Calu3 (cell line): ENCODE measurements at regions not wholly inside any gene's neighbourhood (a gene's known extent, or its start where the extent isn't known, plus 50 kb on each side); places are given as distances from the start of the nearest gene placed in this dataset.
A peak's percentile ranks its signal among the peaks of the same experiment; 100 is the strongest.
"Not testable (repeated sequence)": the region's sequence is repeated elsewhere in the genome, so short reads cannot be mapped to it uniquely, and the experiment has no call there.

Source experiments
- BruUV-seq: library from RNA; stranded (reverse); fragments of 400-500 nt; replicated peaks from 2 replicates; lab custom pipeline; 2021; lab: Mats Ljungman, UMichigan
- CTCF ChIA-PET: fragments of 300-600 bp; sonication (Branson Sonifier 250); formaldehyde crosslinking; loops from one replicate; lab custom pipeline; 2022; ENCODE audit warnings: antibody characterized with exemption; lab: Charles Lee
- DNase-seq: peaks from one replicate; pipeline ENCODE4 v3.0.0; 2022
- H3K27ac Mint-ChIP-seq: one replicate; pipeline ENCODE4 v1.8.0; 2022; ENCODE audit warnings: mixed read lengths; ENCODE audit not compliant: unreplicated experiment
- H3K27me3 Mint-ChIP-seq: one replicate; pipeline ENCODE4 v1.8.0; 2022; ENCODE audit warnings: mixed read lengths; ENCODE audit not compliant: unreplicated experiment
- H3K36me3 Mint-ChIP-seq: one replicate; pipeline ENCODE4 v1.8.0; 2022; ENCODE audit warnings: mild to moderate bottlenecking, moderate library complexity, mixed read lengths; ENCODE audit not compliant: insufficient read depth, unreplicated experiment
- H3K4me1 Mint-ChIP-seq: one replicate; pipeline ENCODE4 v1.8.0; 2022; ENCODE audit warnings: mild to moderate bottlenecking, low read depth, mixed read lengths; ENCODE audit not compliant: unreplicated experiment
- H3K4me3 Mint-ChIP-seq: one replicate; pipeline ENCODE4 v1.8.0; 2022; ENCODE audit warnings: mild to moderate bottlenecking, low read depth, moderate library complexity, mixed read lengths; ENCODE audit not compliant: unreplicated experiment
- H3K9me3 Mint-ChIP-seq: one replicate; pipeline ENCODE4 v1.8.0; 2022; ENCODE audit warnings: low read depth, mixed read lengths; ENCODE audit not compliant: unreplicated experiment
- intact Hi-C: fragments of 100-400 bp; cut with micrococcal nuclease; formaldehyde crosslinking; loops from one replicate; pipeline ENCODE4 v1.10.0; 2022; ENCODE audit not compliant: unreplicated experiment
- TF ChIP-seq, protein P1 (sequence below): fragments of 200-600 bp; IDR thresholded peaks from one replicate; pipeline ENCODE4 v1.8.0; 2022; ENCODE audit warnings: antibody characterized with exemption; ENCODE audit not compliant: unreplicated experiment

GRCh38 chr12:5170844-5171243 is 127.2 kb downstream of the KCNA5 start:
- CTCF ChIA-PET, result no interaction called here
- BruUV-seq, result no TSS peak
- H3K36me3 Mint-ChIP-seq, result no peaks in the 10 kb centered on the region
- no peak overlapping the region for H3K4me3 Mint-ChIP-seq
- intact Hi-C loops, result loop anchor here (10.0 kb wide), 1 partner anchor 474 kb away; no protein-coding TSS in a partner anchor
- H3K4me1 Mint-ChIP-seq, result no peaks in the 10 kb centered on the region
- H3K27ac Mint-ChIP-seq, result no peak overlapping the region
- no peak for DNase-seq
- peaks cover 32% of the 10 kb centered on the region for H3K27me3 Mint-ChIP-seq
- TF ChIP-seq, protein P1, sequence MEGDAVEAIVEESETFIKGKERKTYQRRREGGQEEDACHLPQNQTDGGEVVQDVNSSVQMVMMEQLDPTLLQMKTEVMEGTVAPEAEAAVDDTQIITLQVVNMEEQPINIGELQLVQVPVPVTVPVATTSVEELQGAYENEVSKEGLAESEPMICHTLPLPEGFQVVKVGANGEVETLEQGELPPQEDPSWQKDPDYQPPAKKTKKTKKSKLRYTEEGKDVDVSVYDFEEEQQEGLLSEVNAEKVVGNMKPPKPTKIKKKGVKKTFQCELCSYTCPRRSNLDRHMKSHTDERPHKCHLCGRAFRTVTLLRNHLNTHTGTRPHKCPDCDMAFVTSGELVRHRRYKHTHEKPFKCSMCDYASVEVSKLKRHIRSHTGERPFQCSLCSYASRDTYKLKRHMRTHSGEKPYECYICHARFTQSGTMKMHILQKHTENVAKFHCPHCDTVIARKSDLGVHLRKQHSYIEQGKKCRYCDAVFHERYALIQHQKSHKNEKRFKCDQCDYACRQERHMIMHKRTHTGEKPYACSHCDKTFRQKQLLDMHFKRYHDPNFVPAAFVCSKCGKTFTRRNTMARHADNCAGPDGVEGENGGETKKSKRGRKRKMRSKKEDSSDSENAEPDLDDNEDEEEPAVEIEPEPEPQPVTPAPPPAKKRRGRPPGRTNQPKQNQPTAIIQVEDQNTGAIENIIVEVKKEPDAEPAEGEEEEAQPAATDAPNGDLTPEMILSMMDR, result no peak
- H3K9me3 Mint-ChIP-seq, result peaks cover 3% of the 10 kb centered on the region

- peaks cover 4% of the 10 kb centered on the region for H3K9me3 Mint-ChIP-seq
- H3K4me3 Mint-ChIP-seq, result no peak overlapping the region
- peak; percentile 36 for DNase-seq
- H3K4me1 Mint-ChIP-seq, result no peaks in the 10 kb centered on the region
- no peaks in the 10 kb centered on the region for H3K36me3 Mint-ChIP-seq
- CTCF ChIA-PET, result no interaction called here
- TF ChIP-seq, protein P1, result peak; percentile 18
- intact Hi-C loops, result loop anchor here (2.0 to 10.0 kb wide), 2 partner anchors 271 to 473 kb away; no protein-coding TSS in a partner anchor
- peaks cover 32% of the 10 kb centered on the region for H3K27me3 Mint-ChIP-seq
- no TSS peak for BruUV-seq
- H3K27ac Mint-ChIP-seq, result no peak overlapping the region
These were observed 128.0 kb downstream of the KCNA5 start for GRCh38 chr12:5171701-5172100.

GRCh38 chr12:5172886-5173285 is 129.2 kb downstream of the KCNA5 start:
- Mint-ChIP-seq H3K4me1 (no peaks in the 10 kb centered on the region), H3K27ac (no peak overlapping the region), H3K9me3 (peaks cover 4% of the 10 kb centered on the region), H3K4me3 (no peak overlapping the region), H3K27me3 (peaks cover 32% of the 10 kb centered on the region), H3K36me3 (no peaks in the 10 kb centered on the region)
- TF ChIP-seq, protein P1, result no peak
- no peak for DNase-seq
- intact Hi-C loops, result loop anchor here (2.0 to 10.0 kb wide), 2 partner anchors 270 to 472 kb away; no protein-coding TSS in a partner anchor
- no TSS peak for BruUV-seq
- CTCF ChIA-PET, result no interaction called here

DNA sequence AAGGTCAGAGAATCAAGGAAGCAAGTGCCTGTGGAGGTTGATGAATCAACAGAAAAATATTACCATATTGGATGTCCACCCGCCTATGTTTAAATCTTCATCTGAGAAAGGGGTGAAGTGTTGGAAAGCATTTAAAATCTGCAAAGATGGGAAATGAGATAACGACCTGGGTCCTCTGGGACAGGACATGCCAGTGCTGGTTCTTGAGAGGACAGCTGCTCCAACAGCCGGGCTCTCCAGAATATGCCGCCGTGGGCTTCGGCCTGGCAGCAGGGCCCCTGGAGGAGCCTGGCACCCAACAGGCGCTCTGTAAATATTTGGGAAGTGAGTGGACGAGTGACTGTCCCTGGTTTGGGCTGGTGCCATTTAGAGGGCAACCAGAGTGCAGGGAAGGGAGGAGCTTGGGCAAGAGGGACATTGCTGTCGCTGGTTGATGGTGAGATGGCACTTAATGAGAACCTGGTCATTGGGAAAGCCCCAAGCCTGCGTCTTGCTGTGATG is 129.9 kb downstream of the KCNA5 start:
- CTCF ChIA-PET, result no interaction called here
- Mint-ChIP-seq H3K27ac (no peak overlapping the region), H3K36me3 (no peaks in the 10 kb centered on the region), H3K27me3 (peaks cover 32% of the 10 kb centered on the region), H3K9me3 (peaks cover 4% of the 10 kb centered on the region), H3K4me1 (no peaks in the 10 kb centered on the region), H3K4me3 (no peak overlapping the region)
- no TSS peak for BruUV-seq
- TF ChIP-seq, protein P1, result no peak
- no peak for DNase-seq
- intact Hi-C loops, result loop anchor here (2.0 to 10.0 kb wide), 2 partner anchors 269 to 471 kb away; no protein-coding TSS in a partner anchor

GRCh38 chr12:5175415-5175814 is 131.7 kb downstream of the KCNA5 start:
- H3K27ac Mint-ChIP-seq, H3K9me3 Mint-ChIP-seq, H3K36me3 Mint-ChIP-seq, H3K4me1 Mint-ChIP-seq, DNase-seq, CTCF ChIA-PET, BruUV-seq, H3K4me3 Mint-ChIP-seq: not testable (repeated sequence)
- intact Hi-C loops, result loop anchor here (10.0 kb wide), 1 partner anchor 469 kb away; no protein-coding TSS in a partner anchor
- H3K27me3 Mint-ChIP-seq, result peaks cover 17% of the 10 kb centered on the region
